Upper lobe of right lung (tissue), 1 donor: ENCODE measurements at regions not wholly inside any gene's neighbourhood (a gene's known extent, or its start where the extent isn't known, plus 50 kb on each side); places are given as distances from the start of the nearest gene placed in this dataset.

Experiments
- ATAC-seq: fragments of 200-7000 bp; cut with Tn5 transposase; one replicate; pipeline ENCODE4 v1.9.1; 2020; ENCODE audit warnings: mild to moderate bottlenecking, moderate library complexity
- DNase-seq: peaks from one replicate; pipeline ENCODE4 v3.0.0-alpha.2; 2020
- H3K27ac ChIP-seq: fragments of 200-600 bp; one replicate; pipeline ENCODE4 v1.8.0; 2022
- H3K27me3 ChIP-seq: fragments of 200-600 bp; one replicate; pipeline ENCODE4 v1.8.0; 2022; ENCODE audit warnings: mild to moderate bottlenecking
- H3K36me3 ChIP-seq: fragments of 200-600 bp; one replicate; pipeline ENCODE4 v1.8.0; 2022
- H3K4me1 ChIP-seq: fragments of 200-600 bp; one replicate; pipeline ENCODE4 v1.8.0; 2022
- H3K4me3 ChIP-seq: fragments of 200-600 bp; one replicate; pipeline ENCODE4 v1.8.0; 2022; ENCODE audit warnings: mild to moderate bottlenecking
- H3K9me3 ChIP-seq: fragments of 200-600 bp; one replicate; pipeline ENCODE4 v1.8.0; 2022
- CTCF ChIP-seq: fragments of 200-600 bp; IDR thresholded peaks from one replicate; pipeline ENCODE4 v1.8.0; 2022; ENCODE audit warnings: antibody characterized with exemption
- intact Hi-C: fragments of 100-400 bp; cut with DNase I; formaldehyde crosslinking; loops from one replicate; pipeline ENCODE4 v1.11.0; 2022
- donor health status: DM: no; HTN: yes; CAD: no; lungs with severe emphysema.

- H3K27ac ChIP-seq, result no peak overlapping the region
- no peak for DNase-seq
- H3K27me3 ChIP-seq, result no peaks in the 10 kb centered on the region
- intact Hi-C loops, result no loop called here
- no peaks in the 10 kb centered on the region for H3K9me3 ChIP-seq
- H3K4me3 ChIP-seq, result no peak overlapping the region
- no peak for TF ChIP-seq CTCF
- peak; percentile 56 for ATAC-seq
- no peaks in the 10 kb centered on the region for H3K4me1 ChIP-seq
- H3K36me3 ChIP-seq, result no peaks in the 10 kb centered on the region
Measured at GRCh38 chr6:130513770-130514169, 148.0 kb downstream of the TMEM200A start.

GRCh38 chr6:130514712-130515111 is 148.9 kb downstream of the TMEM200A start:
- Histone ChIP-seq H3K27me3 (no peaks in the 10 kb centered on the region), H3K9me3 (no peaks in the 10 kb centered on the region), H3K4me1 (no peaks in the 10 kb centered on the region), H3K36me3 (no peaks in the 10 kb centered on the region), H3K4me3 (no peak overlapping the region), H3K27ac (no peak overlapping the region)
- DNase-seq (no peak), ATAC-seq (no peak)
- intact Hi-C loops, result no loop called here
- TF ChIP-seq CTCF, result no peak

GRCh38 chr6:130515306-130515705 is 149.5 kb downstream of the TMEM200A start:
- TF ChIP-seq CTCF, result no peak
- ATAC-seq (no peak), DNase-seq (no peak)
- Histone ChIP-seq H3K9me3 (no peaks in the 10 kb centered on the region), H3K4me1 (no peaks in the 10 kb centered on the region), H3K36me3 (no peaks in the 10 kb centered on the region), H3K27ac (no peak overlapping the region), H3K4me3 (no peak overlapping the region), H3K27me3 (no peaks in the 10 kb centered on the region)
- intact Hi-C loops, result no loop called here

- no peak for TF ChIP-seq CTCF
- H3K4me1 ChIP-seq, result no peaks in the 10 kb centered on the region
- H3K4me3 ChIP-seq, result no peak overlapping the region
- no peak overlapping the region for H3K27ac ChIP-seq
- no peaks in the 10 kb centered on the region for H3K27me3 ChIP-seq
- DNase-seq (no peak), ATAC-seq (no peak)
- no peaks in the 10 kb centered on the region for H3K36me3 ChIP-seq
- intact Hi-C loops, result no loop called here
- no peaks in the 10 kb centered on the region for H3K9me3 ChIP-seq
Measured at GRCh38 chr6:130516604-130517003, 150.8 kb downstream of the TMEM200A start.

- Histone ChIP-seq H3K4me3 (no peak overlapping the region), H3K27ac (no peak overlapping the region), H3K27me3 (no peaks in the 10 kb centered on the region), H3K4me1 (no peaks in the 10 kb centered on the region), H3K9me3 (no peaks in the 10 kb centered on the region), H3K36me3 (no peaks in the 10 kb centered on the region)
- no peak for ATAC-seq
- DNase-seq, result no peak
- intact Hi-C loops, result no loop called here
- TF ChIP-seq CTCF, result no peak
Measured at GRCh38 chr6:130517444-130517931, 151.7 kb downstream of the TMEM200A start.

- Histone ChIP-seq H3K4me1 (no peaks in the 10 kb centered on the region), H3K27me3 (no peaks in the 10 kb centered on the region), H3K4me3 (no peak overlapping the region), H3K9me3 (no peaks in the 10 kb centered on the region), H3K27ac (no peak overlapping the region), H3K36me3 (no peaks in the 10 kb centered on the region)
- no peak for TF ChIP-seq CTCF
- DNase-seq (no peak), ATAC-seq (no peak)
- intact Hi-C loops, result no loop called here
Measured at GRCh38 chr6:130518588-130518987, 152.8 kb downstream of the TMEM200A start.
